Erythroblast (primary cell): ENCODE measurements at regions not wholly inside any gene's neighbourhood (a gene's known extent, or its start where the extent isn't known, plus 50 kb on each side); places are given as distances from the start of the nearest gene placed in this dataset.
"Not testable (repeated sequence)": the region's sequence is repeated elsewhere in the genome, so short reads cannot be mapped to it uniquely, and the experiment has no call there.

Experiments used
- DNase-seq, 2 experiments: peaks; one replicate each; lab custom pipeline; 2025; lab: John Stamatoyannopoulos, UW

- not testable (repeated sequence) for DNase-seq
Measured at GRCh38 chr7:150046290-150047194, 172.8 kb downstream of the ATP6V0E2 start.

GRCh38 chr7:150047329-150047728, 173.6 kb downstream of the ATP6V0E2 start:
- DNase-seq = not testable (repeated sequence)

GRCh38 chr7:150047772-150048171, 174.0 kb downstream of the ATP6V0E2 start:
- DNase-seq = not testable (repeated sequence)

- not testable (repeated sequence) for DNase-seq
Measured at GRCh38 chr7:150048244-150049011, 174.7 kb downstream of the ATP6V0E2 start.

- not testable (repeated sequence) for DNase-seq
Measured at GRCh38 chr7:150049012-150049655, 175.4 kb downstream of the ATP6V0E2 start.

- DNase-seq = not testable (repeated sequence)
Measured at GRCh38 chr7:150053396-150053795, 179.6 kb downstream of the ATP6V0E2 start.

GRCh38 chr7:150054242-150054641, 180.5 kb downstream of the ATP6V0E2 start:
- not testable (repeated sequence) for DNase-seq

- not testable (repeated sequence) for DNase-seq
Measured at GRCh38 chr7:150060259-150061221, 186.8 kb downstream of the ATP6V0E2 start.

- DNase-seq = not testable (repeated sequence)
Measured at GRCh38 chr7:150063195-150063594, 189.4 kb downstream of the ATP6V0E2 start.

GRCh38 chr7:150069555-150070313, 196.0 kb downstream of the ATP6V0E2 start:
- DNase-seq = not testable (repeated sequence)

GRCh38 chr7:150077543-150077942, 203.8 kb downstream of the ATP6V0E2 start:
- DNase-seq = not testable (repeated sequence)

- not testable (repeated sequence) for DNase-seq
Measured at GRCh38 chr7:150081865-150082264, 208.1 kb downstream of the ATP6V0E2 start.

GRCh38 chr7:150084724-150085123, 211.0 kb downstream of the ATP6V0E2 start:
- DNase-seq = not testable (repeated sequence)

- not testable (repeated sequence) for DNase-seq
Measured at GRCh38 chr7:150087478-150087877, 213.7 kb downstream of the ATP6V0E2 start.

GRCh38 chr7:150089139-150089538, 215.4 kb downstream of the ATP6V0E2 start:
- DNase-seq = not testable (repeated sequence)

- not testable (repeated sequence) for DNase-seq
Measured at GRCh38 chr7:150090776-150091175, 217.0 kb downstream of the ATP6V0E2 start.

- DNase-seq = not testable (repeated sequence)
Measured at GRCh38 chr7:150093897-150094296, 220.1 kb downstream of the ATP6V0E2 start.

- DNase-seq = not testable (repeated sequence)
Measured at GRCh38 chr7:150096213-150096994, 222.6 kb downstream of the ATP6V0E2 start.

- DNase-seq = not testable (repeated sequence)
Measured at GRCh38 chr7:150098592-150098991, 224.6 kb upstream of the LRRC61 start.
